GM12865 (cell line): ENCODE measurements at regions not wholly inside any gene's neighbourhood (a gene's known extent, or its start where the extent isn't known, plus 50 kb on each side); places are given as distances from the start of the nearest gene placed in this dataset.

Experiments used
- DNase-seq: peaks from one replicate; pipeline ENCODE4 v3.0.0; 2010; ENCODE audit warnings: low read depth
- H3K4me3 ChIP-seq: 2 replicates; pipeline ENCODE4 v1.5.1; 2011; ENCODE audit warnings: mild to moderate bottlenecking, low read depth, low read length, control low read depth
- CTCF ChIP-seq: IDR thresholded peaks from 2 replicates; pipeline ENCODE4 v1.5.1; 2011; ENCODE audit warnings: low read length, control low read depth, low read depth, inconsistent platforms; ENCODE audit not compliant: insufficient read depth; ENCODE audit errors: missing control alignments

GRCh38 chr1:95396557-95396956 is 162.5 kb downstream of the RWDD3 start:
- DNase-seq = no peak
- H3K4me3 ChIP-seq = no peak overlapping the region
- TF ChIP-seq CTCF = no peak

GRCh38 chr1:95402780-95403179 is 168.8 kb downstream of the RWDD3 start:
- H3K4me3 ChIP-seq = no peak overlapping the region
- no peak for DNase-seq
- TF ChIP-seq CTCF = no peak

- no peak overlapping the region for H3K4me3 ChIP-seq
- TF ChIP-seq CTCF = no peak
- no peak for DNase-seq
Measured at GRCh38 chr1:95406279-95406678, 172.3 kb downstream of the RWDD3 start.

GRCh38 chr1:95407131-95407885 is 173.3 kb downstream of the RWDD3 start:
- no peak for TF ChIP-seq CTCF
- no peak overlapping the region for H3K4me3 ChIP-seq
- DNase-seq = no peak

GRCh38 chr1:95407886-95408291 is 173.9 kb downstream of the RWDD3 start:
- no peak overlapping the region for H3K4me3 ChIP-seq
- TF ChIP-seq CTCF = no peak
- no peak for DNase-seq

GRCh38 chr1:95408507-95409136 is 174.6 kb downstream of the RWDD3 start:
- no peak for TF ChIP-seq CTCF
- no peak for DNase-seq
- H3K4me3 ChIP-seq = no peak overlapping the region
